Amygdala (tissue), 56 donors: ENCODE measurements at regions not wholly inside any gene's neighbourhood (a gene's known extent, or its start where the extent isn't known, plus 50 kb on each side); places are given as distances from the start of the nearest gene placed in this dataset.

Experiments
- DNase-seq, 56 donors: peaks; one replicate each; lab custom pipeline; 2025; lab: John Stamatoyannopoulos, UW

DNA sequence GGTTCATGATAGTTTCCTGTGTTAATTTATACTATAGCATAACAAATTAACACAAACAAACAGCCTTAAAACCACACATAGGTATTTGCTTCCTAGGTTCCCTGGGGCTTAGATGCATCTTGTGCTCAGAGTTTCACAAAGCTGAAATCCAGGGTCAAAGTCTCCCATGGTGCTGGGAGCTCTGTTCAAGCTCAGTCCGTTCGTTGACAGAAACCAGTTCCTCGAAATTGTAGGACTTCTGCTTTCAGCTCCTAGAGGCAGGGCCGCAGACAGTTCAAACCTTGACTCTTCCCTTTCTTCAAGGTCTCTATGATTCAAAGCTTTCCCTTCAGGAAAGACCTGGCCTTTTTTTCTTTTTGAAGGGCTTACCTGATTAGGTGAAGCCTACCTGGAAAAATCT, 90.5 kb downstream of the VSTM2A start:
- no peak for DNase-seq

DNA sequence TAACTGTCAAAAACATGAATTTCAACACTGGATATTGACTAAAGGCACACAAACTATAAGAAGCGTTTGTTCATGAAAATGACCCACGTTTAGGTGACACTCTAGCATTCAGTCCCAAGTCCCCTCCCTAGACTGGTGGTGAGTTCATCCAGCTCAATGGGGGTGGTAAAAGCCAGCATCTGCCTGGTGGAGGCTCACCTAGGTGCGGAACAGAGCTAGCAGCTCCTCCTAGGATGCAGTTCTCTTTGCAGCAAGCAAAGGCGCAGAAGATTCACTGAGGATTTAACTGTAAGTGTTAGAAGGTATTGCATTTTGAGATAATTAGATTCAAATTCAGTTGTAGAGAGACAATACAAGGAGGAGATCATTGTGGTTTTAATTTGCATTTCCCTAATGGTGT, 87.6 kb downstream of the VSTM2A start:
- DNase-seq: no peak

DNA sequence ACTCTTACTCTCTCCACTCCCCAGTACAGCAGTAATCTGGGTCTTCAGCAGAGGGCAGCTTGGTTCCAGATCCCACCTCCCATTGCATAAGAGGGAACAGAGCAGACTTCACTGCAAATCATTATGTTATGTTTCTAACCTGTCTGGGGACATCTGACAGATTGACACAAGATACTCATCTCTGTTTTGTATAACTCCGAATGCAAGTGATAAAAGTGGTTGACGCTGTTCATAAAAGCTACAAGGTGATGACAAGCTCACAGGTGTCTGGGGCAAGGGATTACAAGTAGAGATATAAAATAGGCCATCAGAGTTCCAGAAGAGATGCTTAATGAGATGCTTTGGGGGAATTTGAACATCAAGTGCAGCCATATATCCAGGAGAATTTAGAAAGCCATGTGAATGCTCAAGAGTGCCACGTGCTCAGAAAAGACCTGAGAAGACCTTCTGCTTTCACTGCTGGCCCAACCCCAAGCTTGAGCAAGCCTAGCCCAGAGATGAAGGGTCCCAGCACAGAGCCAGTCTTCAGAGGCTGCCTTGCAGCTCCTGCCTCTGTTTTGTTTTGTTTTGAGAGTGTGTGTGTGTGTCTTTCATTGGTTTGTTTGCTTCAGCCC, 80.6 kb downstream of the VSTM2A start:
- DNase-seq: no peak
